ENCODE measurements at regions not wholly inside any gene's neighbourhood (a gene's known extent, or its start where the extent isn't known, plus 50 kb on each side); places are given as distances from the start of the nearest gene placed in this dataset.

DNA sequence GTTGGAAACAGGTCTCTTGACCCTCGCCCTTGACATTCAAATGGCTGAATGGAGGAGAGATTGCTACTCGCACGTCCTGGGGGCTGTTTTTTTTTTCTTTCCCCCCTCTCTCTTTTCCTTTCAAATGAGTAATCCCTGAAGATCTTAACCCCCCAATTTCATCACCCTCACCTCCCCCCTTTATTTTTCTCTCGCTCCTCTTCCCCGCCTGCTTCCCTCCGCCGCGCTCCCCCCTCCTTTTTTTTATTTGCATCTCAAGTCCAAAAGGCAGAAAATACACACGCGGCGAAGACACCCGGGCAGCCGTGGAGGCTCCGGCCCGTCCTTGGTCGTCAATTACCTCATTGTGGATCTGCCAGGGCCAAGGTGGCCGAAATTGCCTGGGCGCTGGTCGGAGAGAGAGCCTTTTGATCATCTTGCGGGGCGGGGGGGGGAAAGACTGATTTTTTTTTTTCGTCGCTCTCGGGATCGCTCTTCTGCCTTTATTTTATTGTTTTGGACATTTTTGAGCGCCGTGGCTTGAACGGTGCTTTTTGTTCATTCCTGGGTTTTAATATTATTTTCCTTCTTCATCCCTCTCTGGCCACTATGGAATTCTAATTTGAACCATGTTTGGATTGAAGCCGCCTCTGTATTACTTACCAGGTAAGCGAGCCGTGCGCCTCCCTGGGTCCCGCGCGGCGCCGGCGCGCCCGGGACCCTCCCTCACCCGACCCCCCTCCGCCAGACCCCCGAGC, 57.2 kb upstream of the GSE1 start:
- Histone ChIP-seq H3K4me1 (ENCODE audit: control insufficient read depth, low read length) (peaks cover 55% of the 10 kb centered on the region), H3K36me3 (ENCODE audit: control insufficient read depth, low read length) (no peaks in the 10 kb centered on the region), H3K9me2 (replicated peaks; ENCODE audit: control insufficient read depth, low read length) (no peaks in the 10 kb centered on the region), H4K20me1 (ENCODE audit: control insufficient read depth, insufficient read depth, low read depth, low read length) (peaks cover 4% of the 10 kb centered on the region; the same call in 1 of the 2 replicates), H3K4me3 (ENCODE audit: low read length) (peak overlapping the region; percentile 76), H3F3A (ENCODE audit: control insufficient read depth, insufficient read depth) (peaks cover 21% of the 10 kb centered on the region), H3K27ac (ENCODE audit: low read depth, low read length) (peak overlapping the region; percentile 29; the same call in 1 of the 2 replicates), H3K79me2 (ENCODE audit: control insufficient read depth, low read length) (peaks cover 3% of the 10 kb centered on the region; the same call in 1 of the 2 replicates), H3K27me3 (ENCODE audit: control insufficient read depth, low read length) (peaks cover 52% of the 10 kb centered on the region), H3K4me2 (ENCODE audit: low read length) (peak overlapping the region; percentile 89), H3K9me3 (ENCODE audit: control insufficient read depth, insufficient read depth, low read length) (no peaks in the 10 kb centered on the region)
- TF ChIP-seq CTCF (IDR thresholded peaks at IDR 0.05; ENCODE audit: low read depth, low read length, poor library complexity, severe bottlenecking) (no peak), EZH2phosphoT487 (IDR thresholded peaks at IDR 0.05; ENCODE audit: borderline replicate concordance, low read length) (no peak)

- Histone ChIP-seq H3K27me3 (ENCODE audit: control insufficient read depth, low read length) (peaks cover 52% of the 10 kb centered on the region), H3K36me3 (ENCODE audit: control insufficient read depth, low read length) (no peaks in the 10 kb centered on the region), H3K27ac (ENCODE audit: low read depth, low read length) (no peak overlapping the region), H3F3A (ENCODE audit: control insufficient read depth, insufficient read depth) (peaks cover 21% of the 10 kb centered on the region), H3K4me2 (ENCODE audit: low read length) (peak overlapping the region; percentile 89), H3K4me3 (ENCODE audit: low read length) (peak overlapping the region; percentile 76), H3K4me1 (ENCODE audit: control insufficient read depth, low read length) (peaks cover 55% of the 10 kb centered on the region), H4K20me1 (ENCODE audit: control insufficient read depth, insufficient read depth, low read depth, low read length) (peaks cover 4% of the 10 kb centered on the region; the same call in 1 of the 2 replicates), H3K9me3 (ENCODE audit: control insufficient read depth, insufficient read depth, low read length) (no peaks in the 10 kb centered on the region), H3K9me2 (replicated peaks; ENCODE audit: control insufficient read depth, low read length) (no peaks in the 10 kb centered on the region), H3K79me2 (ENCODE audit: control insufficient read depth, low read length) (peaks cover 3% of the 10 kb centered on the region; the same call in 1 of the 2 replicates)
- TF ChIP-seq EZH2phosphoT487 (IDR thresholded peaks at IDR 0.05; ENCODE audit: borderline replicate concordance, low read length): 0 out of 2 replicates have a peak, but pooled peaks have one; percentile 63
- no peak for TF ChIP-seq CTCF (IDR thresholded peaks at IDR 0.05; ENCODE audit: low read depth, low read length, poor library complexity, severe bottlenecking)
Observed at GRCh38 chr16:85556456-85557082, 56.6 kb upstream of the GSE1 start.

DNA sequence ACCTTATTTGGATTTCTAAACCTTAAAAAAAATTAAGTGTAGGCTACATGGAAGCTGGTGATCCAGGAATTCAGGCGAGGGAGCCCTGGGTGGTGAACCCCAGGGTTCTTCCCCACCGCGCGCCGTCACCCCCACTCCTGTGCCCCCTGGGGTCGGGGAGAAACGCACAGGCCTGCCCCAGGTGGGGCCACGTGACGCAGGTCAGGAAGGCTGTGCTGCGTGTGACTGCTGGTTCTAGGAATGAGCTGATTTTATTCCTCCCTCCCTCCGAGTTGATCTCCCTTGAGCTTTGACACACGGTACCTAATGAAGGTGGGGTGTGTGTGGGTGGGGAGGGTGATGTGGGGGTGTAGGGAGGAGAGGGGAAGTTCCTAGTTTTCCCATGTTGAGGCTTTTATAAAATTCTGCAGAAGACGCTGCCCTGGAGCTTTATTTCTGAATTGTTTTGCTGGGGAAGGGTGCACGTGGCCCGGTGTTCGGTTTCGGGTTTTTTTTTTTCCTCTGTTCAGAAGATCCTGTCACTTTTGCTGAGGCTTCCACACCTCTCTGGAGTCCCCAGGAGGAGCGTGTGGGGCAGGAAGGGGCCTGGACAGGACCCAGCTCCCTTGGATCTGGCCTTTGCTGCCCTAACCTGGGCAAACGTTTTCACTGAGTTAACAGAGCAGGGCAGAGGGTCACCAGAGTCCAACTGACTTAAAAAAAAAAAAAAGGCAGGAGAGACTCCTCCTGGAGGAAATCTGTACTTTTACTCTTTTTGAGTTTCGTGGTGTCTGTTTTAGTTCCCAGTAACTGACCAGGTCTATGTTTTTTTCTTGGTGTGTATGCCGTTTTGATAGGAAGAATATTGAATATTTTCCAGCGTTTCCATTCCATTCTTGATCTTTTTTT, 55.8 kb upstream of the GSE1 start:
- Histone ChIP-seq H3K9me3 (ENCODE audit: control insufficient read depth, insufficient read depth, low read length) (no peaks in the 10 kb centered on the region), H4K20me1 (ENCODE audit: control insufficient read depth, insufficient read depth, low read depth, low read length) (peaks cover 4% of the 10 kb centered on the region; the same call in 1 of the 2 replicates), H3K4me2 (ENCODE audit: low read length) (peak overlapping the region; percentile 89), H3F3A (ENCODE audit: control insufficient read depth, insufficient read depth) (peaks cover 21% of the 10 kb centered on the region), H3K27me3 (ENCODE audit: control insufficient read depth, low read length) (peaks cover 52% of the 10 kb centered on the region), H3K79me2 (ENCODE audit: control insufficient read depth, low read length) (peaks cover 3% of the 10 kb centered on the region; the same call in 1 of the 2 replicates), H3K36me3 (ENCODE audit: control insufficient read depth, low read length) (no peaks in the 10 kb centered on the region), H3K27ac (ENCODE audit: low read depth, low read length) (no peak overlapping the region), H3K9me2 (replicated peaks; ENCODE audit: control insufficient read depth, low read length) (no peaks in the 10 kb centered on the region), H3K4me1 (ENCODE audit: control insufficient read depth, low read length) (peaks cover 55% of the 10 kb centered on the region), H3K4me3 (ENCODE audit: low read length) (peak overlapping the region; percentile 76)
- TF ChIP-seq CTCF (IDR thresholded peaks at IDR 0.05; ENCODE audit: low read depth, low read length, poor library complexity, severe bottlenecking) (no peak), EZH2phosphoT487 (IDR thresholded peaks at IDR 0.05; ENCODE audit: borderline replicate concordance, low read length) (no peak)
